Sigmoid colon (tissue), 6 donors: ENCODE measurements at regions not wholly inside any gene's neighbourhood (a gene's known extent, or its start where the extent isn't known, plus 50 kb on each side); places are given as distances from the start of the nearest gene placed in this dataset.

Experiments used
- DNase-seq: peaks from one replicate; pipeline ENCODE4 v3.0.0-alpha.2; 2019
- H3K27ac ChIP-seq, 4 donors: fragments of 200-600 bp; sonication (generic); one replicate each; pipeline ENCODE4 v1.5.1; 2016 to 2019; ENCODE audit warnings: mild to moderate bottlenecking in 1 of 4
- H3K27me3 ChIP-seq, 3 donors: fragments of 200-600 bp; sonication (generic); one replicate each; pipeline ENCODE4 v1.5.1; 2019; ENCODE audit warnings: mild to moderate bottlenecking in 1 of 3
- H3K36me3 ChIP-seq, 4 donors: fragments of 200-600 bp; sonication (generic); one replicate each; pipeline ENCODE4 v1.5.1; 2016 to 2019
- H3K4me1 ChIP-seq, 4 donors: fragments of 200-600 bp; sonication (generic); one replicate each; pipeline ENCODE4 v1.5.1; 2017 to 2019
- H3K4me3 ChIP-seq, 4 donors: fragments of 200-600 bp; sonication (generic); one replicate each; pipeline ENCODE4 v1.5.1; 2017 to 2019; ENCODE audit warnings: mild to moderate bottlenecking in 2 of 4, moderate library complexity in 1 of 4
- H3K9me3 ChIP-seq, 4 donors: fragments of 200-600 bp in 3 of 4; sonication (generic) in 3 of 4; one replicate each; pipeline versions ENCODE4 v1.5.1 to v1.6.1; 2013 to 2019
- CTCF ChIP-seq, 4 experiments: fragments of 450-650 bp in 3 of 4; fragments of 200-600 bp in 1 of 4; IDR thresholded peaks; one replicate each; pipeline ENCODE4 v1.5.1; 2016 to 2019; ENCODE audit warnings: antibody characterized with exemption in 4 of 4, mild to moderate bottlenecking in 3 of 4, moderate library complexity in 2 of 4
- EP300 ChIP-seq, 4 donors: sonication (generic); formaldehyde crosslinking; IDR thresholded peaks; one replicate each; pipeline ENCODE4 v1.6.1; 2017; ENCODE audit warnings: antibody characterized with exemption in 4 of 4
- POLR2A ChIP-seq, 2 donors: fragments of 450-650 bp; IDR thresholded peaks; one replicate each; pipeline ENCODE4 v1.6.1; 2016; ENCODE audit warnings: antibody characterized with exemption in 2 of 2, mild to moderate bottlenecking in 2 of 2, moderate library complexity in 2 of 2
- POLR2AphosphoS5 ChIP-seq, 4 donors: sonication (generic); formaldehyde crosslinking; IDR thresholded peaks; one replicate each; pipeline ENCODE4 v1.6.1; 2017; ENCODE audit warnings: antibody characterized with exemption in 4 of 4
- WGBS, 2 donors: extraction: QIAGEN DNeasy Blood & Tissue Kit; methylation state at CpG; one replicate each; pipeline ENCODE4 v1.1.7; 2013; 5-methylcytosine and 5-hydroxymethylcytosine counted together
- intact Hi-C: fragments of 100-400 bp; cut with DNase I; formaldehyde crosslinking; loops from one replicate; pipeline ENCODE4 v1.15.1; 2023
- donor health status: healthy with polysubstance abuse.
- donor health status: healthy.

GRCh38 chr6:154928325-154928922 is 66.7 kb upstream of the TIAM2 start:
- no peak for TF ChIP-seq EP300 (IDR thresholded peaks at IDR 0.05)
- TF ChIP-seq POLR2A (IDR thresholded peaks at IDR 0.05), result no peak
- TF ChIP-seq CTCF (IDR thresholded peaks at IDR 0.05), result peak; percentile 26 to 65 (median 62)
- TF ChIP-seq POLR2AphosphoS5 (IDR thresholded peaks at IDR 0.05), result no peak
- no peaks in the 10 kb centered on the region for H3K9me3 ChIP-seq
- H3K4me1 ChIP-seq, result peaks cover 0 to 19% (median 16%) of the 10 kb centered on the region in 4 donors
- WGBS, 2 donors, result 10 to 16% methylated on average over 5 of the region's 5 CpGs
- no peaks in the 10 kb centered on the region for H3K36me3 ChIP-seq
- no peaks in the 10 kb centered on the region for H3K27me3 ChIP-seq
- no peak for DNase-seq
- intact Hi-C loops, result loop anchor here (1.0 to 2.0 kb wide), 2 partner anchors 244 to 320 kb away; no protein-coding TSS in a partner anchor
- H3K4me3 ChIP-seq, result no peak overlapping the region
- no peak overlapping the region for H3K27ac ChIP-seq

- intact Hi-C loops, result no loop called here
- H3K27ac ChIP-seq, result no peak overlapping the region
- H3K4me3 ChIP-seq, result no peak overlapping the region
- H3K27me3 ChIP-seq, result no peaks in the 10 kb centered on the region
- H3K9me3 ChIP-seq, result no peaks in the 10 kb centered on the region
- 89 to 96% methylated on average over 6 of the region's 6 CpGs for WGBS, 2 donors
- H3K36me3 ChIP-seq, result no peaks in the 10 kb centered on the region
- TF ChIP-seq EP300 (IDR thresholded peaks at IDR 0.05), result no peak
- no peak for TF ChIP-seq POLR2A (IDR thresholded peaks at IDR 0.05)
- TF ChIP-seq POLR2AphosphoS5 (IDR thresholded peaks at IDR 0.05), result no peak
- no peak for TF ChIP-seq CTCF (IDR thresholded peaks at IDR 0.05)
- peaks cover 0 to 20% (median 16%) of the 10 kb centered on the region in 4 donors for H3K4me1 ChIP-seq
- no peak for DNase-seq
Observed at GRCh38 chr6:154930451-154930851, 64.7 kb upstream of the TIAM2 start.

GRCh38 chr6:154931711-154932424 is 63.2 kb upstream of the TIAM2 start:
- Histone ChIP-seq H3K9me3 (no peaks in the 10 kb centered on the region), H3K27ac (no peak overlapping the region), H3K27me3 (no peaks in the 10 kb centered on the region), H3K36me3 (no peaks in the 10 kb centered on the region), H3K4me1 (peaks cover 0 to 20% (median 16%) of the 10 kb centered on the region in 4 donors), H3K4me3 (no peak overlapping the region)
- no peak for TF ChIP-seq CTCF (IDR thresholded peaks at IDR 0.05)
- no peak for TF ChIP-seq POLR2A (IDR thresholded peaks at IDR 0.05)
- no peak for TF ChIP-seq EP300 (IDR thresholded peaks at IDR 0.05)
- TF ChIP-seq POLR2AphosphoS5 (IDR thresholded peaks at IDR 0.05), result no peak
- 74 to 89% methylated on average over 4 of the region's 4 CpGs for WGBS, 2 donors
- DNase-seq, result no peak
- intact Hi-C loops, result no loop called here

- Histone ChIP-seq H3K27ac (no peak overlapping the region), H3K36me3 (no peaks in the 10 kb centered on the region), H3K4me1 (peaks cover 0 to 26% (median 17%) of the 10 kb centered on the region in 4 donors), H3K4me3 (no peak overlapping the region), H3K9me3 (no peaks in the 10 kb centered on the region), H3K27me3 (no peaks in the 10 kb centered on the region)
- DNase-seq, result no peak
- 67 to 74% methylated on average over 6 of the region's 6 CpGs for WGBS, 2 donors
- TF ChIP-seq EP300 (IDR thresholded peaks at IDR 0.05) (no peak), POLR2AphosphoS5 (IDR thresholded peaks at IDR 0.05) (no peak), CTCF (IDR thresholded peaks at IDR 0.05) (no peak)
- intact Hi-C loops, result no loop called here
Observed at GRCh38 chr6:154932515-154933027, 62.5 kb upstream of the TIAM2 start.
